IMR-90 (cell line): ENCODE measurements at regions not wholly inside any gene's neighbourhood (a gene's known extent, or its start where the extent isn't known, plus 50 kb on each side); places are given as distances from the start of the nearest gene placed in this dataset.

Experiments used
- ATAC-seq: fragments of 200-7000 bp; cut with Tn5 transposase; 2 replicates; pipeline ENCODE4 v1.9.1; 2020; ENCODE audit warnings: low read depth, mild to moderate bottlenecking, moderate library complexity
- BruUV-seq: library from RNA; stranded (reverse); fragments of 400-500 nt; replicated peaks from 2 replicates; lab custom pipeline; 2021; lab: Mats Ljungman, UMichigan
- CTCF ChIA-PET: fragments of 300-600 bp; formaldehyde crosslinking; extraction: SDS; loops from one replicate; lab custom pipeline; 2021; ENCODE audit warnings: antibody characterized with exemption; lab: Yijun Ruan, JAX
- POLR2A ChIA-PET: fragments of 300-600 bp; sonication (Branson Sonifier 250); formaldehyde crosslinking; loops from one replicate; lab custom pipeline; 2022; ENCODE audit warnings: antibody characterized with exemption; ENCODE audit not compliant: unreplicated experiment; lab: Charles Lee
- DNase-seq: peaks from one replicate; pipeline ENCODE4 v3.0.0; 2013
- H2AFZ ChIP-seq: replicated peaks from 2 replicates; pipeline ENCODE3; 2013; ENCODE audit warnings: low read length, mild to moderate bottlenecking; ENCODE audit not compliant: poor library complexity
- H2AK5ac ChIP-seq: 2 replicates; pipeline ENCODE4 v1.6.1; 2013; ENCODE audit warnings: low read depth, low read length, inconsistent platforms
- H2AK9ac ChIP-seq: replicated peaks from 2 replicates; pipeline ENCODE3; 2013; ENCODE audit warnings: mild to moderate bottlenecking, low read depth, low read length, moderate library complexity; ENCODE audit not compliant: poor library complexity
- H2BK120ac ChIP-seq: 2 replicates; pipeline ENCODE4 v1.6.1; 2013; ENCODE audit warnings: low read depth, low read length, inconsistent platforms
- H2BK15ac ChIP-seq: 3 replicates; pipeline ENCODE4 v1.6.1; 2013; ENCODE audit warnings: low read depth, low read length, inconsistent platforms
- H2BK20ac ChIP-seq: 2 replicates; pipeline ENCODE4 v1.6.1; 2013; ENCODE audit warnings: low read depth, mild to moderate bottlenecking, inconsistent platforms, low read length, moderate library complexity
- H2BK5ac ChIP-seq: 2 replicates; pipeline ENCODE4 v1.6.1; 2013; ENCODE audit warnings: mild to moderate bottlenecking, low read depth, low read length, inconsistent platforms; ENCODE audit not compliant: poor library complexity, severe bottlenecking
- H3K14ac ChIP-seq: replicated peaks from 2 replicates; pipeline ENCODE4 v1.6.1; 2013; ENCODE audit warnings: low read depth, low read length, inconsistent platforms
- H3K18ac ChIP-seq: 2 replicates; pipeline ENCODE4 v1.6.1; 2013; ENCODE audit warnings: low read depth, low read length, control low read depth
- H3K23ac ChIP-seq: 2 replicates; pipeline ENCODE4 v1.6.1; 2013; ENCODE audit warnings: low read depth, low read length, inconsistent platforms
- H3K27ac ChIP-seq: 2 replicates; pipeline ENCODE4 v1.5.1; 2013; ENCODE audit warnings: mild to moderate bottlenecking, control low read depth, low read length; ENCODE audit not compliant: insufficient read depth
- H3K27me3 ChIP-seq: 2 replicates; pipeline ENCODE4 v1.6.1; 2013; ENCODE audit warnings: low read length; ENCODE audit not compliant: control insufficient read depth, insufficient read depth
- H3K36me3 ChIP-seq: 2 replicates; pipeline ENCODE4 v1.6.1; 2013; ENCODE audit warnings: low read length, mixed read lengths; ENCODE audit not compliant: control insufficient read depth, insufficient read depth
- H3K4ac ChIP-seq: 2 replicates; pipeline ENCODE4 v1.6.1; 2013; ENCODE audit warnings: low read depth, low read length, inconsistent platforms
- H3K4me1 ChIP-seq: 2 replicates; pipeline ENCODE4 v1.6.1; 2013; ENCODE audit warnings: low read length, mixed read lengths; ENCODE audit not compliant: control insufficient read depth, insufficient read depth
- H3K4me2 ChIP-seq: 2 replicates; pipeline ENCODE4 v1.6.1; 2013; ENCODE audit warnings: low read depth, mild to moderate bottlenecking, control low read depth, low read length, moderate library complexity
- H3K4me3 ChIP-seq: 2 replicates; pipeline ENCODE4 v1.5.1; 2013; ENCODE audit warnings: low read depth, mild to moderate bottlenecking, control low read depth, low read length, moderate library complexity; ENCODE audit not compliant: insufficient read depth
- H3K56ac ChIP-seq: 2 replicates; pipeline ENCODE4 v1.6.1; 2013; ENCODE audit warnings: low read length, inconsistent platforms; ENCODE audit not compliant: insufficient read depth; ENCODE audit errors: extremely low read depth
- H3K79me1 ChIP-seq, 2 experiments: 2 replicates each; pipeline ENCODE4 v1.6.1; 2013; ENCODE audit warnings: low read length in 2 of 2, inconsistent platforms in 1 of 2, low read depth in 1 of 2
- H3K9ac ChIP-seq: 2 replicates; pipeline ENCODE4 v1.6.1; 2013; ENCODE audit warnings: low read depth, low read length, control low read depth
- H3K9me1 ChIP-seq: 2 replicates; pipeline ENCODE4 v1.6.1; 2013; ENCODE audit warnings: low read length, inconsistent platforms; ENCODE audit not compliant: insufficient read depth
- H3K9me3 ChIP-seq: 2 replicates; pipeline ENCODE4 v1.6.1; 2013; ENCODE audit warnings: low read length; ENCODE audit not compliant: control insufficient read depth, insufficient read depth
- H4K20me1 ChIP-seq: 2 replicates; pipeline ENCODE4 v1.6.1; 2013; ENCODE audit warnings: low read length, inconsistent platforms; ENCODE audit not compliant: insufficient read depth
- H4K5ac ChIP-seq: 2 replicates; pipeline ENCODE4 v1.6.1; 2013; ENCODE audit warnings: mild to moderate bottlenecking, low read depth, low read length, control low read depth
- H4K8ac ChIP-seq, 2 experiments: 2 replicates each; pipeline ENCODE4 v1.6.1; 2013; ENCODE audit warnings: low read depth in 2 of 2, low read length in 2 of 2, control low read depth in 1 of 2, inconsistent platforms in 1 of 2
- H4K91ac ChIP-seq: 2 replicates; pipeline ENCODE4 v1.6.1; 2013; ENCODE audit warnings: low read depth, low read length, inconsistent platforms; ENCODE audit not compliant: insufficient read depth
- CEBPB ChIP-seq: IDR thresholded peaks from 2 replicates; pipeline ENCODE4 v1.6.1; 2012; ENCODE audit warnings: low read depth, low read length, improper control_type of control experiment
- CHD1 ChIP-seq: IDR thresholded peaks from 2 replicates; pipeline ENCODE4 v1.6.1; 2012; ENCODE audit warnings: low read depth, low read length, improper control_type of control experiment
- FOS ChIP-seq: fragments of 150-350 bp; IDR thresholded peaks from 2 replicates; pipeline ENCODE4 v1.6.1; 2016; ENCODE audit warnings: low read depth, low read length
- MAFK ChIP-seq: IDR thresholded peaks from 2 replicates; pipeline ENCODE4 v1.6.1; 2012; ENCODE audit warnings: low read depth, low read length, improper control_type of control experiment
- MAZ ChIP-seq: IDR thresholded peaks from 2 replicates; pipeline ENCODE4 v1.6.1; 2012; ENCODE audit warnings: low read depth, mild to moderate bottlenecking, low read length, improper control_type of control experiment, moderate library complexity, borderline replicate concordance
- MXI1 ChIP-seq: IDR thresholded peaks from 2 replicates; pipeline ENCODE4 v1.6.1; 2012; ENCODE audit warnings: low read depth, mild to moderate bottlenecking, low read length, moderate library complexity, borderline replicate concordance
- POLR2A ChIP-seq: IDR thresholded peaks from 2 replicates; pipeline ENCODE4 v1.6.1; 2012; ENCODE audit warnings: mild to moderate bottlenecking, low read depth, low read length
- RFX5 ChIP-seq: IDR thresholded peaks from 2 replicates; pipeline ENCODE4 v1.8.0; 2012; ENCODE audit warnings: low read depth, mild to moderate bottlenecking, low read length, moderate library complexity
- WGBS, 2 experiments: methylation state at CpG; one replicate each; pipeline versions ENCODE4 v1.1.5 to v1.1.7; 2013; ENCODE audit warnings: missing lambda C conversion rate in 2 of 2; ENCODE audit not compliant: insufficient read length in 1 of 2; ENCODE audit errors: extremely low coverage in 2 of 2; 5-methylcytosine and 5-hydroxymethylcytosine counted together
- dilution Hi-C: fragments of 300-500 bp; cut with HindIII; formaldehyde crosslinking; loops from one replicate; pipeline ENCODE4 v1.14.3; 2018; ENCODE audit warnings: low sequenced_read_pairs; ENCODE audit not compliant: unreplicated experiment
- in situ Hi-C: fragments of 300-500 bp; cut with MboI; formaldehyde crosslinking; loops from 3 replicates; pipeline ENCODE4 v1.14.3; 2019; ENCODE audit warnings: low sequenced_read_pairs, inconsistent platforms, mixed read lengths
- intact Hi-C: fragments of 100-400 bp; cut with micrococcal nuclease; formaldehyde crosslinking; loops from 2 replicates; pipeline ENCODE4 v1.10.0; 2022

DNA sequence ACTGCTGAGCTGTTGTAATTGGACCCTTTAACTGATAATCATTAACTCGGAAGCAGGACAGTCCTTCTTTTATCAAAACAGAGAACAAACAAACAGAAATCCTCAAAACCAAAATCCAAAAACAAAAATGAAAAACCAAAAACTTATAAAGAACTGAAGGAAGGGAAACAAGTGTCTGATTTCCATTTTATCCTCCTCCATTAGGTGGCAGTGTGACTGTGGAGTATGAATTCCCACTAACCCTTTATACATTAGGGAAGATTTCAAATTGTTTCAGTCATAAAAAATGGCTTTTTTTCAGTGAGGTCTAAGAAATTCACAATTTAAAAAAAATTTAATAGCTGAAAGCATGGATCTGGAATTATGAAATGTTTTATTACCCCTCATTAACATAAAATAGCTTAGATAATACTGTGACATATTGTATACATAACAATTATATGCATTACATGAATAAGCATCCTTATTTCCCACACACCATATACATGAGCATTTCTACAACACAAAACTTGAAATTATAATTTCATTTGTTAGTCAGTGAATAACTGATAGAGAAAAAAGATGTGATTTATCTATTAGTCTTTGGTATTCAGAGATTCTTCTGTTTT lies 1074.3 kb upstream of the PCDH9 start:
- no peak overlapping the region for H3K18ac ChIP-seq
- ChIA-PET CTCF (no interaction called here), POLR2A (no interaction called here)
- H2BK5ac ChIP-seq = no peak overlapping the region
- in situ Hi-C loops (no loop called here), intact Hi-C loops (no loop called here), dilution Hi-C loops (no loop called here)
- H2BK20ac ChIP-seq = no peak overlapping the region
- no peaks in the 10 kb centered on the region for H3K9me1 ChIP-seq
- H3K9me3 ChIP-seq = peaks cover 8% of the 10 kb centered on the region; the same call in 1 of the 2 replicates
- H3K27ac ChIP-seq = no peak overlapping the region
- H3K56ac ChIP-seq = no peak overlapping the region
- no peaks in the 10 kb centered on the region for H3K79me1 ChIP-seq
- H3K4me2 ChIP-seq = no peak overlapping the region
- no peak overlapping the region for H4K5ac ChIP-seq
- TF ChIP-seq FOS (no peak), MXI1 (no peak), POLR2A (no peak), RFX5 (no peak), CEBPB (no peak), MAZ (no peak), CHD1 (no peak), MAFK (no peak)
- H3K14ac ChIP-seq = no peak overlapping the region
- H4K20me1 ChIP-seq = no peaks in the 10 kb centered on the region
- H3K36me3 ChIP-seq = no peaks in the 10 kb centered on the region
- H3K9ac ChIP-seq = no peak overlapping the region
- ATAC-seq (no peak), DNase-seq (no peak)
- no CpG with 5 or more reads among the region's 1 CpG for WGBS, 2 experiments
- BruUV-seq = no TSS peak
- H3K23ac ChIP-seq = no peak overlapping the region
- H3K4me3 ChIP-seq = no peak overlapping the region
- H3K4ac ChIP-seq = no peak overlapping the region
- no peak overlapping the region for H2AFZ ChIP-seq
- H2AK5ac ChIP-seq = no peak overlapping the region
- H3K27me3 ChIP-seq = no peaks in the 10 kb centered on the region
- no peak overlapping the region for H4K8ac ChIP-seq
- H2AK9ac ChIP-seq = no peak overlapping the region
- no peak overlapping the region for H4K91ac ChIP-seq
- no peak overlapping the region for H2BK120ac ChIP-seq
- H2BK15ac ChIP-seq = no peak overlapping the region
- no peaks in the 10 kb centered on the region for H3K4me1 ChIP-seq
